OCI-LY3 (cell line): ENCODE measurements at regions not wholly inside any gene's neighbourhood (a gene's known extent, or its start where the extent isn't known, plus 50 kb on each side); places are given as distances from the start of the nearest gene placed in this dataset.

Experiments
- EZH2phosphoT487 ChIP-seq: fragments of 200-600 bp; shearing (Covaris generic); IDR thresholded peaks from 2 replicates; pipeline ENCODE4 v1.6.1; 2018; ENCODE audit warnings: antibody characterized with exemption, mixed run types, low read depth
- TF ChIP-seq, protein P1 (sequence below): fragments of 200-600, 300-600 bp; sonication (generic); IDR thresholded peaks from 2 replicates; pipeline ENCODE4 v1.5.1; 2014; ENCODE audit warnings: antibody characterized with exemption, low read length, low read depth

DNA sequence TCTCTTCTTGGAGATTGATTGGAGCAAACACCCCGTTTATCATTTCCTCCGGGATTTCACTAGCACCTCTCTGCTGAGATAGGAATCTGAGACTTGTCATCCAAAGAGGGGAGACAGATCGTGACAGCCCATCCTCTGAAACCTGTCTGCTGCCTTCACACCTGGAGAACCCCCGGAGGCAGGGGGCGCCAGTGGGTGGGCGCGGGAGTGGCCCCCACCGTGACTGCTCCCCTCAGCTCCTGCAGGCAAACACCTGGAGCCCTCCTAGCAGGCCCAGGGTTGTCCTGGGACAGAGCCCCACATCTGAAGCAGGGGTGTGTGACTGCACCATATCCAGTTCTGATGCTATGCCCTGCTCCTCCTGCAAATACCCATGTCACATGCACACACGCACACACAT, 209.5 kb upstream of the POU3F1 start:
- TF ChIP-seq, protein P1, sequence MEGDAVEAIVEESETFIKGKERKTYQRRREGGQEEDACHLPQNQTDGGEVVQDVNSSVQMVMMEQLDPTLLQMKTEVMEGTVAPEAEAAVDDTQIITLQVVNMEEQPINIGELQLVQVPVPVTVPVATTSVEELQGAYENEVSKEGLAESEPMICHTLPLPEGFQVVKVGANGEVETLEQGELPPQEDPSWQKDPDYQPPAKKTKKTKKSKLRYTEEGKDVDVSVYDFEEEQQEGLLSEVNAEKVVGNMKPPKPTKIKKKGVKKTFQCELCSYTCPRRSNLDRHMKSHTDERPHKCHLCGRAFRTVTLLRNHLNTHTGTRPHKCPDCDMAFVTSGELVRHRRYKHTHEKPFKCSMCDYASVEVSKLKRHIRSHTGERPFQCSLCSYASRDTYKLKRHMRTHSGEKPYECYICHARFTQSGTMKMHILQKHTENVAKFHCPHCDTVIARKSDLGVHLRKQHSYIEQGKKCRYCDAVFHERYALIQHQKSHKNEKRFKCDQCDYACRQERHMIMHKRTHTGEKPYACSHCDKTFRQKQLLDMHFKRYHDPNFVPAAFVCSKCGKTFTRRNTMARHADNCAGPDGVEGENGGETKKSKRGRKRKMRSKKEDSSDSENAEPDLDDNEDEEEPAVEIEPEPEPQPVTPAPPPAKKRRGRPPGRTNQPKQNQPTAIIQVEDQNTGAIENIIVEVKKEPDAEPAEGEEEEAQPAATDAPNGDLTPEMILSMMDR: no peak; the same call in 1 of the 2 replicates
- no peak for TF ChIP-seq EZH2phosphoT487
